HEK293T (cell line): ENCODE measurements at regions not wholly inside any gene's neighbourhood (a gene's known extent, or its start where the extent isn't known, plus 50 kb on each side); places are given as distances from the start of the nearest gene placed in this dataset.
"Not testable (repeated sequence)": the region's sequence is repeated elsewhere in the genome, so short reads cannot be mapped to it uniquely, and the experiment has no call there.

ENCODE experiments used
- CTCF ChIA-PET: fragments of 350-600 bp; formaldehyde crosslinking; extraction: SDS; loops from one replicate; lab custom pipeline; 2021; ENCODE audit warnings: antibody characterized with exemption, inconsistent platforms; lab: Yijun Ruan, JAX
- POLR2A ChIA-PET: fragments of 350-600 bp; formaldehyde crosslinking; extraction: SDS; loops from one replicate; lab custom pipeline; 2020; ENCODE audit warnings: antibody characterized with exemption, inconsistent platforms; lab: Yijun Ruan, JAX
- DNase-seq: peaks from one replicate; pipeline ENCODE4 v3.0.0; 2012; ENCODE audit warnings: mixed read lengths; ENCODE audit errors: extremely low spot score
- ARNT ChIP-seq: fragments of 450-650 bp; IDR thresholded peaks from 2 replicates; pipeline ENCODE4 v1.6.1; 2017; ENCODE audit warnings: mild to moderate bottlenecking
- BHLHE40 ChIP-seq: fragments of 450-650 bp; IDR thresholded peaks from 2 replicates; pipeline ENCODE4 v1.6.1; 2016; ENCODE audit warnings: mild to moderate bottlenecking, moderate library complexity, borderline replicate concordance
- CTBP1 ChIP-seq: fragments of 450-650 bp; IDR thresholded peaks from 2 replicates; pipeline ENCODE4 v1.6.1; 2016; ENCODE audit warnings: borderline replicate concordance
- ELF4 ChIP-seq: fragments of 450-650 bp; IDR thresholded peaks from 2 replicates; pipeline ENCODE4 v1.6.1; 2017; ENCODE audit warnings: antibody characterized with exemption
- FOXA1 ChIP-seq: fragments of 450-650 bp; IDR thresholded peaks from 2 replicates; pipeline ENCODE4 v1.6.1; 2016; ENCODE audit warnings: mild to moderate bottlenecking
- FOXK2 ChIP-seq: fragments of 450-650 bp; IDR thresholded peaks from 2 replicates; pipeline ENCODE4 v1.6.1; 2016; ENCODE audit warnings: mild to moderate bottlenecking
- FOXM1 ChIP-seq: fragments of 450-650 bp; IDR thresholded peaks from 2 replicates; pipeline ENCODE4 v1.6.1; 2017; ENCODE audit warnings: mild to moderate bottlenecking, borderline replicate concordance
- HDGF ChIP-seq: fragments of 450-650 bp; IDR thresholded peaks from 2 replicates; pipeline ENCODE4 v1.6.1; 2017; ENCODE audit warnings: antibody characterized with exemption, borderline replicate concordance
- L3MBTL2 ChIP-seq: fragments of 450-650 bp; conservative IDR thresholded peaks from 2 replicates; pipeline ENCODE4 v1.6.1; 2016; ENCODE audit warnings: mild to moderate bottlenecking
- LEF1 ChIP-seq: fragments of 450-650 bp; IDR thresholded peaks from 2 replicates; pipeline ENCODE4 v1.6.1; 2017; ENCODE audit warnings: mild to moderate bottlenecking, borderline replicate concordance
- NFRKB ChIP-seq: fragments of 450-650 bp; IDR thresholded peaks from 2 replicates; pipeline ENCODE4 v1.6.1; 2016; ENCODE audit warnings: mild to moderate bottlenecking, moderate library complexity
- PKNOX1 ChIP-seq: fragments of 450-650 bp; IDR thresholded peaks from 2 replicates; pipeline ENCODE4 v1.6.1; 2016
- SP1 ChIP-seq: fragments of 450-650 bp; IDR thresholded peaks from 2 replicates; pipeline ENCODE4 v1.6.1; 2017
- SUZ12 ChIP-seq: fragments of 450-650 bp; IDR thresholded peaks from 2 replicates; pipeline ENCODE4 v1.6.1; 2016; ENCODE audit warnings: mild to moderate bottlenecking
- TARDBP ChIP-seq: fragments of 450-650 bp; IDR thresholded peaks from 2 replicates; pipeline ENCODE4 v1.6.1; 2016
- ZNF384 ChIP-seq: fragments of 450-650 bp; IDR thresholded peaks from 2 replicates; pipeline ENCODE4 v1.6.1; 2016

GRCh38 chr3:36032180-36033047 is 347.9 kb upstream of the STAC start:
- ChIA-PET CTCF (no interaction called here), POLR2A (no interaction called here)
- DNase-seq: no peak
- TF ChIP-seq SUZ12 (no peak), L3MBTL2 (no peak), NFRKB (no peak), ZNF384 (no peak), TARDBP (no peak), CTBP1 (no peak), SP1 (no peak)

- TF ChIP-seq TARDBP: no peak
- no peak for TF ChIP-seq LEF1
- TF ChIP-seq ZNF384: no peak
- TF ChIP-seq SP1: no peak
- no peak for TF ChIP-seq ARNT
- no peak for TF ChIP-seq NFRKB
- no peak for TF ChIP-seq FOXA1
- TF ChIP-seq PKNOX1: no peak
- no peak for TF ChIP-seq SUZ12
- no peak for TF ChIP-seq CTBP1
- TF ChIP-seq HDGF: no peak
- no peak for TF ChIP-seq BHLHE40
- no peak for TF ChIP-seq L3MBTL2
- TF ChIP-seq ELF4: no peak
- ChIA-PET POLR2A (no interaction called here), CTCF (no interaction called here)
- DNase-seq: no peak
Measured at GRCh38 chr3:36058404-36059030, 321.8 kb upstream of the STAC start.

GRCh38 chr3:36060950-36061349 is 319.4 kb upstream of the STAC start:
- POLR2A ChIA-PET: no interaction called here
- no peak for DNase-seq
- no peak for TF ChIP-seq SP1
- no peak for TF ChIP-seq TARDBP
- no peak for TF ChIP-seq BHLHE40
- no peak for TF ChIP-seq ELF4
- TF ChIP-seq FOXA1: no peak
- no peak for TF ChIP-seq L3MBTL2
- TF ChIP-seq ARNT: no peak
- TF ChIP-seq NFRKB: no peak
- no peak for TF ChIP-seq SUZ12
- no peak for TF ChIP-seq LEF1
- TF ChIP-seq CTBP1: no peak
- no peak for TF ChIP-seq HDGF
- TF ChIP-seq ZNF384: no peak
- CTCF ChIA-PET: no interaction called here

GRCh38 chr3:36063992-36064391 is 316.3 kb upstream of the STAC start:
- DNase-seq: no peak
- CTCF ChIA-PET: no interaction called here
- no peak for TF ChIP-seq FOXA1
- no peak for TF ChIP-seq LEF1
- TF ChIP-seq SUZ12: no peak
- no peak for TF ChIP-seq FOXM1
- TF ChIP-seq PKNOX1: no peak
- no peak for TF ChIP-seq ZNF384
- no peak for TF ChIP-seq BHLHE40
- no peak for TF ChIP-seq ARNT
- TF ChIP-seq FOXK2: no peak
- no peak for TF ChIP-seq TARDBP
- no peak for TF ChIP-seq ELF4
- POLR2A ChIA-PET: no interaction called here

GRCh38 chr3:36065321-36065720 is 315.0 kb upstream of the STAC start:
- no peak for TF ChIP-seq ZNF384
- TF ChIP-seq SP1: no peak
- no peak for DNase-seq
- CTCF ChIA-PET: no interaction called here
- POLR2A ChIA-PET: no interaction called here

- TF ChIP-seq CTBP1 (no peak), FOXA1 (no peak), PKNOX1 (no peak), ZNF384 (no peak), ARNT (no peak), HDGF (no peak), LEF1 (no peak)
- CTCF ChIA-PET: no interaction called here
- DNase-seq: no peak
- POLR2A ChIA-PET: no interaction called here
Measured at GRCh38 chr3:36075491-36075890, 304.8 kb upstream of the STAC start.

- CTCF ChIA-PET: no interaction called here
Measured at GRCh38 chr3:36077320-36077719, 303.0 kb upstream of the STAC start.

GRCh38 chr3:36082958-36083357 is 297.3 kb upstream of the STAC start:
- CTCF ChIA-PET, POLR2A ChIA-PET, DNase-seq: not testable (repeated sequence)

More at GRCh38 chr3:36077320-36077719, 303.0 kb upstream of the STAC start:
- DNase-seq: no peak
- POLR2A ChIA-PET: no interaction called here
- TF ChIP-seq HDGF (no peak), SUZ12 (no peak)
